GM23248 (cell line): ENCODE measurements at regions not wholly inside any gene's neighbourhood (a gene's known extent, or its start where the extent isn't known, plus 50 kb on each side); places are given as distances from the start of the nearest gene placed in this dataset.
"Not testable (repeated sequence)": the region's sequence is repeated elsewhere in the genome, so short reads cannot be mapped to it uniquely, and the experiment has no call there.

Experiments used
- DNase-seq: peaks from one replicate; pipeline ENCODE4 v3.0.0-alpha.2; 2015
- H2AFZ ChIP-seq: fragments of 200-600 bp; sonication (generic); 2 replicates; pipeline ENCODE4 v1.6.1; 2016; ENCODE audit warnings: antibody characterized with exemption
- H3F3A ChIP-seq: fragments of 200-600 bp; sonication (generic); 2 replicates; pipeline ENCODE4 v1.6.1; 2016; ENCODE audit warnings: mild to moderate bottlenecking, antibody characterized with exemption, mixed run types; ENCODE audit not compliant: insufficient read depth
- H3K27ac ChIP-seq: fragments of 200-600 bp; sonication (generic); 2 replicates; pipeline ENCODE4 v1.5.1; 2016; ENCODE audit warnings: mild to moderate bottlenecking
- H3K27me3 ChIP-seq: fragments of 200-600 bp; sonication (generic); replicated peaks from 2 replicates; pipeline ENCODE4 v1.6.1; 2016; ENCODE audit warnings: mild to moderate bottlenecking; ENCODE audit not compliant: insufficient read depth
- H3K36me3 ChIP-seq: fragments of 200-600 bp; sonication (generic); 2 replicates; pipeline ENCODE4 v1.6.1; 2016; ENCODE audit warnings: low read depth, mild to moderate bottlenecking
- H3K4me1 ChIP-seq: fragments of 200-600 bp; sonication (generic); 2 replicates; pipeline ENCODE4 v1.6.1; 2016; ENCODE audit warnings: mild to moderate bottlenecking; ENCODE audit not compliant: insufficient read depth
- H3K4me2 ChIP-seq: fragments of 200-600 bp; sonication (generic); one replicate; pipeline ENCODE4 v1.6.1; 2016; ENCODE audit warnings: mild to moderate bottlenecking; ENCODE audit not compliant: unreplicated experiment
- H3K4me3 ChIP-seq: fragments of 200-600 bp; sonication (generic); 2 replicates; pipeline ENCODE4 v1.5.1; 2016; ENCODE audit warnings: mild to moderate bottlenecking
- H3K79me2 ChIP-seq: fragments of 200-600 bp; sonication (generic); 2 replicates; pipeline ENCODE4 v1.6.1; 2016; ENCODE audit warnings: mild to moderate bottlenecking; ENCODE audit not compliant: insufficient read depth
- H3K9ac ChIP-seq: fragments of 200-600 bp; sonication (generic); 2 replicates; pipeline ENCODE4 v1.6.1; 2016; ENCODE audit warnings: mild to moderate bottlenecking
- H3K9me2 ChIP-seq: fragments of 200-600 bp; sonication (generic); 2 replicates; pipeline ENCODE4 v1.6.1; 2016; ENCODE audit warnings: mixed run types, mild to moderate bottlenecking, moderate library complexity; ENCODE audit not compliant: insufficient read depth
- H3K9me3 ChIP-seq: fragments of 200-600 bp; sonication (generic); one replicate; pipeline ENCODE4 v1.6.1; 2017; ENCODE audit warnings: low read depth
- H4K20me1 ChIP-seq: fragments of 200-600 bp; sonication (generic); 2 replicates; pipeline ENCODE4 v1.6.0; 2016; ENCODE audit not compliant: insufficient read depth
- EZH2 ChIP-seq: fragments of 200-600 bp; sonication (generic); IDR thresholded peaks from 2 replicates; pipeline ENCODE4 v1.6.1; 2018; ENCODE audit warnings: antibody characterized with exemption, mild to moderate bottlenecking; ENCODE audit not compliant: insufficient read depth, poor library complexity, severe bottlenecking
- EZH2phosphoT487 ChIP-seq: fragments of 200-600 bp; sonication (generic); IDR thresholded peaks from 2 replicates; pipeline ENCODE4 v1.6.1; 2018; ENCODE audit warnings: antibody characterized with exemption, moderate library complexity, mild to moderate bottlenecking, low read depth; ENCODE audit not compliant: insufficient read depth
- WGBS, 2 experiments: methylation state at CpG; one replicate each; pipeline ENCODE4 v1.1.6; 2015 to 2017; ENCODE audit warnings: low lambda C conversion rate in 2 of 2, low coverage in 1 of 2; ENCODE audit errors: missing lambda C conversion rate in 2 of 2; 5-methylcytosine and 5-hydroxymethylcytosine counted together
- in situ Hi-C: fragments of 300-500 bp; cut with MboI; formaldehyde crosslinking; loops from 2 replicates; pipeline ENCODE4 v1.15.0; 2020

DNA sequence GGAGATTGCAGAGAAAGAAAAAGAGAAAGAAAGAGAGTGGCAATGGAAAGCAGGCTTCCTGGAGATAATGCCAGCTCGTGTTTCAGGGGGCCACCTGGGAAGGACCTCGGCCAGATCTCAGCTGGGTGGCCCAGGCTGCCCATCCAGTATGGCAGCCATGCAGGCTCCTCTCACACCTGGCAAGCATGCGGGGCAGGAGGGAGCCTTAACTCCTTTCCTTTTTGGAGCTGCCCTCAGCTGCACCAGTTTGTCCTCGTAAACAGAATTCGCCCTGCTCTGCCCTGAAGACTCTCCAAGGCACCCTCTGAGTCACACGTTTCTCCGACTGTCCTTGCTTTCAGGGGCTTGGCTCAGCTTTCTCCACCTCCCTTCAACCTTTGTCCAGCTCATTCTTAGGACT is 59.5 kb upstream of the IGFBP5 start:
- Histone ChIP-seq H3K9ac (no peak overlapping the region), H3K4me1 (no peaks in the 10 kb centered on the region), H2AFZ (no peak overlapping the region), H3K4me3 (no peak overlapping the region), H3K4me2 (no peak overlapping the region), H3F3A (no peaks in the 10 kb centered on the region), H3K9me2 (no peaks in the 10 kb centered on the region), H3K79me2 (no peaks in the 10 kb centered on the region), H4K20me1 (no peaks in the 10 kb centered on the region), H3K27ac (no peak overlapping the region), H3K9me3 (no peaks in the 10 kb centered on the region), H3K27me3 (peaks cover 44% of the 10 kb centered on the region), H3K36me3 (no peaks in the 10 kb centered on the region)
- in situ Hi-C loops, result no loop called here
- TF ChIP-seq EZH2 (no peak), EZH2phosphoT487 (no peak)
- DNase-seq, result no peak
- WGBS, 2 experiments, result 79% methylated on average over 7 of the region's 7 CpGs

GRCh38 chr2:216754336-216754735 is 59.0 kb upstream of the IGFBP5 start:
- TF ChIP-seq EZH2phosphoT487, result no peak
- no peak for TF ChIP-seq EZH2
- H3K4me2 ChIP-seq, result no peak overlapping the region
- WGBS, 2 experiments, result 12 to 18% methylated on average over 3 of the region's 3 CpGs
- no peaks in the 10 kb centered on the region for H3F3A ChIP-seq
- H3K79me2 ChIP-seq, result no peaks in the 10 kb centered on the region
- H4K20me1 ChIP-seq, result no peaks in the 10 kb centered on the region
- no peaks in the 10 kb centered on the region for H3K4me1 ChIP-seq
- no peaks in the 10 kb centered on the region for H3K9me2 ChIP-seq
- H3K4me3 ChIP-seq, result no peak overlapping the region
- H3K9ac ChIP-seq, result no peak overlapping the region
- H3K9me3 ChIP-seq, result no peaks in the 10 kb centered on the region
- no peak overlapping the region for H2AFZ ChIP-seq
- no peaks in the 10 kb centered on the region for H3K36me3 ChIP-seq
- in situ Hi-C loops, result no loop called here
- no peak for DNase-seq
- peaks cover 48% of the 10 kb centered on the region for H3K27me3 ChIP-seq
- no peak overlapping the region for H3K27ac ChIP-seq

DNA sequence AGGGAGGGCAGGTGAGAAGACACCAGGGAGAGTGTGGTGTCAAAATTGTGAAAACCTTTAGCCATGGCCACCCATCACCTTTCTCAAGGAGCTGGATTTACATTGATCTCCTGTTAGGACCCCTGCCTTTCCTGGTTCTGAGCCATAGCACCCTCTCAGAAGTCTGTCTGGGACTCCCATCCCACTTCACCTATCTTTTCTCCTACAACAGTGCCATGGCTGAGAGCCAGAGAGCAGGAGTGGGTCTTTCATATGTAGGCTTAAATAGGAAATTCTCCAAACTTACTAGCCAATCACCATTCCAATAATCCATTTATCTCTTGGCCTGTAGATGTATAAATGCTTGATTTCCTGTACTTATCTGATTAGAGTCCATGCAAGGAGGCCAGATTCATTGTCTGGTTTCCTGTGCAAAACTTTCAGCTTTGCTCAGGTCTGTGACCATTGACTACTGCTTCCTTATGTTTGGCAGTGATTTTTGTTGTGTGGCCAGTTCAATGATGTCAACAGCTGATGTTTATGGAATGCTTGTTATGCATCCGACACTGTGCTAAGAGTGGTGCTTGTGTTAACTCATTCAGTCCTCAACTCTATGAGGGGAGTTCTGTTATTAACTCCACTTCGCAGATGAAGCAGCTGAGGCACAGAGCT is 57.6 kb upstream of the IGFBP5 start:
- no peak overlapping the region for H3K4me3 ChIP-seq
- H3K9me3 ChIP-seq, result no peaks in the 10 kb centered on the region
- no peaks in the 10 kb centered on the region for H3K9me2 ChIP-seq
- in situ Hi-C loops, result no loop called here
- no peaks in the 10 kb centered on the region for H3K79me2 ChIP-seq
- H3K27ac ChIP-seq, result no peak overlapping the region
- H3K4me1 ChIP-seq, result no peaks in the 10 kb centered on the region
- no peak overlapping the region for H3K9ac ChIP-seq
- H3K27me3 ChIP-seq, result peaks cover 53% of the 10 kb centered on the region
- H3F3A ChIP-seq, result no peaks in the 10 kb centered on the region
- DNase-seq, result peak; percentile 9
- H4K20me1 ChIP-seq, result no peaks in the 10 kb centered on the region
- H3K36me3 ChIP-seq, result no peaks in the 10 kb centered on the region
- 47 to 49% methylated on average over 2 of the region's 2 CpGs for WGBS, 2 experiments
- no peak overlapping the region for H3K4me2 ChIP-seq
- no peak overlapping the region for H2AFZ ChIP-seq
- TF ChIP-seq EZH2phosphoT487 (no peak), EZH2 (no peak)

GRCh38 chr2:216750750-216751149 is 55.4 kb upstream of the IGFBP5 start:
- H3K79me2 ChIP-seq, H3K9me3 ChIP-seq, H4K20me1 ChIP-seq, H3K9me2 ChIP-seq, H3K27ac ChIP-seq, H3K4me3 ChIP-seq, DNase-seq, H3F3A ChIP-seq, H3K4me2 ChIP-seq, H3K36me3 ChIP-seq, H2AFZ ChIP-seq, in situ Hi-C loops, H3K9ac ChIP-seq, H3K4me1 ChIP-seq: not testable (repeated sequence)
- H3K27me3 ChIP-seq, result peaks cover 48% of the 10 kb centered on the region

GRCh38 chr2:216746268-216746667 is 50.9 kb upstream of the IGFBP5 start:
- H4K20me1 ChIP-seq, H3K9me2 ChIP-seq, H3K4me1 ChIP-seq, H3K27ac ChIP-seq, H3K79me2 ChIP-seq, H3F3A ChIP-seq, H2AFZ ChIP-seq, H3K9ac ChIP-seq, in situ Hi-C loops, H3K36me3 ChIP-seq, H3K4me2 ChIP-seq, H3K9me3 ChIP-seq, DNase-seq, H3K4me3 ChIP-seq: not testable (repeated sequence)
- 86 to 94% methylated on average over 5 of the region's 5 CpGs for WGBS, 2 experiments
- H3K27me3 ChIP-seq, result peaks cover 35% of the 10 kb centered on the region
